ENCODE measurements at regions not wholly inside any gene's neighbourhood (a gene's known extent, or its start where the extent isn't known, plus 50 kb on each side); places are given as distances from the start of the nearest gene placed in this dataset.

DNA sequence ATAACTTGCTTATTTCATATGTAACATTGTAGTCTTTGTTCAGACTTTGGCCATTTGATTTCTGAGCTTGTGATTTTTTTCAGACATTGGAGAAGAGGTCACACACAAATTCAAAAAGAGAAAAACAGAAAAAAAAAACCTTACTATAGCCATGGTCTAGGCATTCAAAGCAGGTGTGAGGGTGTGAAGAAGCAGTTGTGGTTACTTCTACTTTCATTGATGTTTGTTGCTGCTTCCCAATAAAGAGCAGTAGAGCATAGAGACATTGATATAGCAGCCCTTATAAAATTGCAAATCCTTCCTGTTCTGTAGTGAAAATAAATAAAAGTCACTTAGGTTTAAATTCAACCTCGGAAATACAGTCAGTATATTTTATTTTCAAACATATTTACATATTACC is 671.6 kb downstream of the GRXCR1 start:
- DNase-seq (ENCODE audit: low spot score), result no peak
- in situ Hi-C loops (cut with MboI; ENCODE audit: low sequenced_read_pairs, unreplicated experiment), result no loop called here
- TF ChIP-seq, protein P1, sequence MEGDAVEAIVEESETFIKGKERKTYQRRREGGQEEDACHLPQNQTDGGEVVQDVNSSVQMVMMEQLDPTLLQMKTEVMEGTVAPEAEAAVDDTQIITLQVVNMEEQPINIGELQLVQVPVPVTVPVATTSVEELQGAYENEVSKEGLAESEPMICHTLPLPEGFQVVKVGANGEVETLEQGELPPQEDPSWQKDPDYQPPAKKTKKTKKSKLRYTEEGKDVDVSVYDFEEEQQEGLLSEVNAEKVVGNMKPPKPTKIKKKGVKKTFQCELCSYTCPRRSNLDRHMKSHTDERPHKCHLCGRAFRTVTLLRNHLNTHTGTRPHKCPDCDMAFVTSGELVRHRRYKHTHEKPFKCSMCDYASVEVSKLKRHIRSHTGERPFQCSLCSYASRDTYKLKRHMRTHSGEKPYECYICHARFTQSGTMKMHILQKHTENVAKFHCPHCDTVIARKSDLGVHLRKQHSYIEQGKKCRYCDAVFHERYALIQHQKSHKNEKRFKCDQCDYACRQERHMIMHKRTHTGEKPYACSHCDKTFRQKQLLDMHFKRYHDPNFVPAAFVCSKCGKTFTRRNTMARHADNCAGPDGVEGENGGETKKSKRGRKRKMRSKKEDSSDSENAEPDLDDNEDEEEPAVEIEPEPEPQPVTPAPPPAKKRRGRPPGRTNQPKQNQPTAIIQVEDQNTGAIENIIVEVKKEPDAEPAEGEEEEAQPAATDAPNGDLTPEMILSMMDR (IDR thresholded peaks at IDR 0.05; ENCODE audit: borderline replicate concordance, control extremely low read depth, extremely low read depth, insufficient read depth, missing control alignments), result no peak

DNA sequence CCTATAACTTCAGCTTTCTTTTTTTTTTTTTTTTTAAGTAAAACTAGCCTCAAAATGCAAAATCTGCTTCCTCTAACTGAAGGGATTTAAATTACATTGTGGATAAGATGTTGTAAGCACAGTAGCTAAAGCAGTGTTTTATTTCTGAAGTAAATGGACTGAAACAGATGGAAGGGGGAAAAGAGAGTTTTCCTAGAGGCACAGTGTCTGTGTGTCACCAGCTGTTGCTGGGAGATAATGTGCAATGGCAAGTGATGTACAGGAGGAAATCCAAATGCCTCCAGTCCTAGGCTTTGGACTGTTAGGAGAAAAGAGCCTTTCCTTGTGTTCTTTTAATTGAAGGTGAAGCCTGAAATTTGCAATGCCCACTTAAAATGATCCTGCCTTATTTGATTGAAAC is 672.1 kb downstream of the GRXCR1 start:
- in situ Hi-C loops (cut with MboI; ENCODE audit: low sequenced_read_pairs, unreplicated experiment), result no loop called here
- no peak for DNase-seq (ENCODE audit: low spot score)
- TF ChIP-seq, protein P1 (IDR thresholded peaks at IDR 0.05; ENCODE audit: borderline replicate concordance, control extremely low read depth, extremely low read depth, insufficient read depth, missing control alignments), result no peak

DNA sequence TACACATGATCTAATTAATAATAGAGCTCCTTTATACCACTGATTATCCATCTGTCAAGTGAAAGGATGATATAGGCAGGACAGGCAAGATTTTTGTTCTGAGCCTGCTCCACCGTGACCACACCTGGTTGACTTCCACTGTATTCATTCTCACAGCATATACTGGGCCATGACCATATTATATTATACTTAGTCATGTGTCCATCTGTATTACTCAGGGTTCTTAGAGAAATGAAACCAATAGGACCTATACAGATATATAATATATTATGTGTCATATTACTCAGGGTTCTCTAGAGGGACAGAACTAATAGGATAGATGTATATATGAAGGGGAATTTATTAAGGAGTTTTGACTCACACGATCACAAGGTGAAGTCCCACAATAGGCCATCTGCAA is 675.1 kb downstream of the GRXCR1 start:
- TF ChIP-seq, protein P1 (IDR thresholded peaks at IDR 0.05; ENCODE audit: borderline replicate concordance, control extremely low read depth, extremely low read depth, insufficient read depth, missing control alignments), result no peak
- in situ Hi-C loops (cut with MboI; ENCODE audit: low sequenced_read_pairs, unreplicated experiment), result no loop called here

DNA sequence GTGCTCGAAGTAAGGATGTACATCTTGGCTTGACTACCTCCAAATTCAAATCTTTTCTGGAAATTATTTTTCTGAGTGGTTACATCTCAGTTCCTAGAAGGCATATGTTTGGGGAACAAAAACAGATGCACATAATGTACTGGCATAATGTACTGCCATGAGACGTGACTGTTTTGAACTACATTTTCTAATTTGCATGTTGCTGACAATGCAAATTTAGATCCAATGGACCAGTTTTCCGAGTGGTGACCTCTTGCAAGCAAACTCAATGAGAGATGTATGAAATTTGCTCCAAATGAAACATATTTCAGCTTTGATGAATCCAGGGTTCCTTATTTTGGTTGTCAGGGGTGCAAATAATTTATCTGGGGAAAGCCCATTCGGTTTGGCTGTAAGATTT is 694.3 kb downstream of the GRXCR1 start:
- TF ChIP-seq, protein P1 (IDR thresholded peaks at IDR 0.05; ENCODE audit: borderline replicate concordance, control extremely low read depth, extremely low read depth, insufficient read depth, missing control alignments), result no peak
- in situ Hi-C loops (cut with MboI; ENCODE audit: low sequenced_read_pairs, unreplicated experiment), result no loop called here
- no peak for DNase-seq (ENCODE audit: low spot score)

More for the DNA sequence above, 675.1 kb downstream of the GRXCR1 start:
- no peak for DNase-seq (ENCODE audit: low spot score)

DNA sequence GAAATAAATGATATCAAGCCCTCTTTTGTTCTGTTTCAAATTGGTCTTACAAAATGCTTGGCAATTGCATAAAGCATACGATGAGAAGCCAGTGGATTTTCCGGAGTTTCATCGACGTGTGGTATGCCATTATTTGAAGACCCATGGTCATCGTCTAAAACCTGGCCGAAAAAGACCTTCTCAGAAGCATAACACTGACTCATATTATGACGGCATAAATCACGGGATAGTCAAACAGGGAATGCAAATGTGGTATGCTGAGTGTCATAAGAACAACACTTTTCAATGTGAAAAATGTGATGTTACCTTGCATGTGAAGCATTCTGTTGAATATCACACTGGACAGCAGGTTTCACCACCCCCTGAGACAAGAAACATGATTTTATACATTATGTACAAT is 695.2 kb downstream of the GRXCR1 start:
- DNase-seq (ENCODE audit: low spot score), result no peak
- in situ Hi-C loops (cut with MboI; ENCODE audit: low sequenced_read_pairs, unreplicated experiment), result no loop called here
- TF ChIP-seq, protein P1 (IDR thresholded peaks at IDR 0.05; ENCODE audit: borderline replicate concordance, control extremely low read depth, extremely low read depth, insufficient read depth, missing control alignments), result no peak

DNA sequence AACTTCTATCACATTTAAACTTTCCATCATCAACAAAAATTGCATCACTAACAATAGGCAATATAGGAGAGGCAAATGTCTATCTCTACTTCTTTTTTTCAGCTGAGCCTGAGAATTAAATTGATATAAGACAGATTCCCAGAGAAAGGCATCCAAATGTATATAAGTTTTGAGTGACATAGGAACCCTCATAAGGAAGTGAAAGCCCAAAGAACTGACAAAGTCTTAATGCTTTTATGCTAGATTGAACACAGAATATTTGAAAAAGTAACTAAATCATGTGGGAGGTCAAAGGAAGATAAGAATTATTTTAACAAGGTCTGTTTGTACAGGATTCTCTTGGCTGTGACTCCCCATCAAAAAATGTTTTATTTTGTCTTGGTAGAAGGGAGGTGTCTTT is 714.9 kb downstream of the GRXCR1 start:
- no peak for DNase-seq (ENCODE audit: low spot score)
- in situ Hi-C loops (cut with MboI; ENCODE audit: low sequenced_read_pairs, unreplicated experiment), result no loop called here
- TF ChIP-seq, protein P1 (IDR thresholded peaks at IDR 0.05; ENCODE audit: borderline replicate concordance, control extremely low read depth, extremely low read depth, insufficient read depth, missing control alignments), result no peak

Data from GM13976 (cell line).